HL-60 (cell line): ENCODE measurements at regions not wholly inside any gene's neighbourhood (a gene's known extent, or its start where the extent isn't known, plus 50 kb on each side); places are given as distances from the start of the nearest gene placed in this dataset.

Experiments
- DNase-seq, 2 experiments: peaks; one replicate each; pipeline ENCODE4 v3.0.0-alpha.2; 2010 to 2020; ENCODE audit warnings: low read depth in 1 of 2, low spot score in 1 of 2
- H3K27ac ChIP-seq: fragments of 250-450 bp; sonication (Bioruptor Pico); replicated peaks from 2 replicates; pipeline ENCODE4 v1.5.1; 2020; ENCODE audit warnings: mild to moderate bottlenecking, moderate library complexity
- H3K27me3 ChIP-seq: fragments of 250-450 bp; sonication (Bioruptor Pico); 2 replicates; pipeline ENCODE4 v1.5.1; 2021; ENCODE audit warnings: mild to moderate bottlenecking, moderate library complexity; ENCODE audit not compliant: insufficient read depth, poor library complexity, severe bottlenecking
- H3K4me3 ChIP-seq: replicated peaks from 2 replicates; pipeline ENCODE4 v1.5.1; 2011; ENCODE audit warnings: mild to moderate bottlenecking, control low read depth, low read length; ENCODE audit not compliant: insufficient read depth
- GABPA ChIP-seq: IDR thresholded peaks from 2 replicates; pipeline ENCODE4 v1.6.1; 2012; ENCODE audit warnings: low read depth
- POLR2AphosphoS5 ChIP-seq: IDR thresholded peaks from 2 replicates; pipeline ENCODE4 v1.6.1; 2012; ENCODE audit warnings: low read depth
- SPI1 ChIP-seq: IDR thresholded peaks from 2 replicates; pipeline ENCODE4 v1.6.1; 2012; ENCODE audit warnings: low read depth, mild to moderate bottlenecking, borderline replicate concordance
- TF ChIP-seq, protein P1 (sequence below): IDR thresholded peaks from 2 replicates; pipeline ENCODE4 v1.6.1; 2012; ENCODE audit warnings: low read depth; ENCODE audit not compliant: insufficient replicate concordance
- TF ChIP-seq, protein P2 (sequence below): IDR thresholded peaks from one replicate; pipeline ENCODE4 v1.5.1; 2011; ENCODE audit warnings: low read length, control low read depth, inconsistent platforms; ENCODE audit not compliant: insufficient read depth

DNA sequence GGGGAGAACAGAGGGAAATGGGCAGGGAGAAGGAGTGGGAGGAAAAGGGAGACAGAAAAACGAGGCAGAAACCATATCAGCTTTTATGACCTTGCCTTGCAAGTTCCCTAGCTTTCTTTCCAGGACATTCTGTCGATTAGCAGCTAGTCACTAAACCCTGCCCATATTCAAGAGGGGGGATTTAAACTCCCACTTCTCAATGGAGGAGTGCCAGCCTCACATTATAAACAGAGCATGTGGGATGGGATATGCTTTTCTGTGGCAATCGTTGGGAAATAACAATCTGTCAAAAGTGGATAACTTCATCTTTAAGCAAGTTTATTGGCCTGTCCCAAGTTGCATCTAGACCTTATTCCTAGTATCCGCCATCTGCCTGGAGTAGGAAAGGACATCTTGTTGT is 57.0 kb upstream of the TMEM170B start:
- Histone ChIP-seq H3K4me3 (no peak overlapping the region), H3K27me3 (no peaks in the 10 kb centered on the region), H3K27ac (no peak overlapping the region)
- TF ChIP-seq POLR2AphosphoS5 (no peak), SPI1 (no peak), GABPA (no peak)
- TF ChIP-seq, protein P1, sequence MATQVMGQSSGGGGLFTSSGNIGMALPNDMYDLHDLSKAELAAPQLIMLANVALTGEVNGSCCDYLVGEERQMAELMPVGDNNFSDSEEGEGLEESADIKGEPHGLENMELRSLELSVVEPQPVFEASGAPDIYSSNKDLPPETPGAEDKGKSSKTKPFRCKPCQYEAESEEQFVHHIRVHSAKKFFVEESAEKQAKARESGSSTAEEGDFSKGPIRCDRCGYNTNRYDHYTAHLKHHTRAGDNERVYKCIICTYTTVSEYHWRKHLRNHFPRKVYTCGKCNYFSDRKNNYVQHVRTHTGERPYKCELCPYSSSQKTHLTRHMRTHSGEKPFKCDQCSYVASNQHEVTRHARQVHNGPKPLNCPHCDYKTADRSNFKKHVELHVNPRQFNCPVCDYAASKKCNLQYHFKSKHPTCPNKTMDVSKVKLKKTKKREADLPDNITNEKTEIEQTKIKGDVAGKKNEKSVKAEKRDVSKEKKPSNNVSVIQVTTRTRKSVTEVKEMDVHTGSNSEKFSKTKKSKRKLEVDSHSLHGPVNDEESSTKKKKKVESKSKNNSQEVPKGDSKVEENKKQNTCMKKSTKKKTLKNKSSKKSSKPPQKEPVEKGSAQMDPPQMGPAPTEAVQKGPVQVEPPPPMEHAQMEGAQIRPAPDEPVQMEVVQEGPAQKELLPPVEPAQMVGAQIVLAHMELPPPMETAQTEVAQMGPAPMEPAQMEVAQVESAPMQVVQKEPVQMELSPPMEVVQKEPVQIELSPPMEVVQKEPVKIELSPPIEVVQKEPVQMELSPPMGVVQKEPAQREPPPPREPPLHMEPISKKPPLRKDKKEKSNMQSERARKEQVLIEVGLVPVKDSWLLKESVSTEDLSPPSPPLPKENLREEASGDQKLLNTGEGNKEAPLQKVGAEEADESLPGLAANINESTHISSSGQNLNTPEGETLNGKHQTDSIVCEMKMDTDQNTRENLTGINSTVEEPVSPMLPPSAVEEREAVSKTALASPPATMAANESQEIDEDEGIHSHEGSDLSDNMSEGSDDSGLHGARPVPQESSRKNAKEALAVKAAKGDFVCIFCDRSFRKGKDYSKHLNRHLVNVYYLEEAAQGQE, result no peak
- TF ChIP-seq, protein P2, sequence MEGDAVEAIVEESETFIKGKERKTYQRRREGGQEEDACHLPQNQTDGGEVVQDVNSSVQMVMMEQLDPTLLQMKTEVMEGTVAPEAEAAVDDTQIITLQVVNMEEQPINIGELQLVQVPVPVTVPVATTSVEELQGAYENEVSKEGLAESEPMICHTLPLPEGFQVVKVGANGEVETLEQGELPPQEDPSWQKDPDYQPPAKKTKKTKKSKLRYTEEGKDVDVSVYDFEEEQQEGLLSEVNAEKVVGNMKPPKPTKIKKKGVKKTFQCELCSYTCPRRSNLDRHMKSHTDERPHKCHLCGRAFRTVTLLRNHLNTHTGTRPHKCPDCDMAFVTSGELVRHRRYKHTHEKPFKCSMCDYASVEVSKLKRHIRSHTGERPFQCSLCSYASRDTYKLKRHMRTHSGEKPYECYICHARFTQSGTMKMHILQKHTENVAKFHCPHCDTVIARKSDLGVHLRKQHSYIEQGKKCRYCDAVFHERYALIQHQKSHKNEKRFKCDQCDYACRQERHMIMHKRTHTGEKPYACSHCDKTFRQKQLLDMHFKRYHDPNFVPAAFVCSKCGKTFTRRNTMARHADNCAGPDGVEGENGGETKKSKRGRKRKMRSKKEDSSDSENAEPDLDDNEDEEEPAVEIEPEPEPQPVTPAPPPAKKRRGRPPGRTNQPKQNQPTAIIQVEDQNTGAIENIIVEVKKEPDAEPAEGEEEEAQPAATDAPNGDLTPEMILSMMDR, result no peak
- DNase-seq, result no peak

DNA sequence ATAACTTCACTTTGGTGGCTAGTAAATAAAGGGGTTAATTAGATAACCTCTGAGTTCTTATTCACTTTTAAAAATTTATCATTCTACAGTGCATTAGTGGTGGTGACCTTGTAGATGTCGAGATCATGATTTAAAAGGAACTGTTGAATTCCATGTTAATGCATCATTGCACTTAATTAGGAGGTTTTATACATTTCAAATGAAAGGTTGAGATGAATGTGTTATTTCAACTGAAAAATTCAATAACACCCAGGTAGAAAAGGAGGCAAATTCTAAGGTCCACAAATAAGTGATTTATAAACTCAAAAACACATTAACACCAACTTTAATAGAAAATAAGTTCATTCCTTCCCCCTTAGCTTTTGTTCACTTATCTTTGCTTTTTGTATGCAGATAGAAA is 58.3 kb upstream of the TMEM170B start:
- TF ChIP-seq, protein P1, result no peak
- TF ChIP-seq SPI1, result no peak
- no peak for TF ChIP-seq POLR2AphosphoS5
- TF ChIP-seq, protein P2, result no peak
- no peak for TF ChIP-seq GABPA
- no peak for DNase-seq
- Histone ChIP-seq H3K4me3 (no peak overlapping the region), H3K27ac (no peak overlapping the region), H3K27me3 (no peaks in the 10 kb centered on the region)

DNA sequence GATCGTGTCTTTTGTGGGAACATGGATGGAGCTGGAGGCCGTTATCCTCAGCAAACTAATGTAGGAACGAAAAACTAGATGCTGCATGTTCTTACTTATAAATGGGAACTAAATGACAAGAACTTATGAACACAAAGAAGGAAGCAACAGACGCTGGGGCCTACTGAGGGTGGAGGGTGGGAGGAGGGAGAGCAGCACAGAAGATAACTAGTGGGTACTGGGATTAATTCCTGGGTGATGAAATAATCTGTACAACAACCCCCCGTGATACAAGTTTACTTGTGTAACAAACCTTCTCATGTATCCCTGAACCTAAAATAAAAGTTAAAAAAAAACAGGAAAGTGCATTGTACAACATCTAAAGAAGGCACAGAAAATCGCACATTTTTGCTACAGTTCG is 59.0 kb upstream of the TMEM170B start:
- H3K4me3 ChIP-seq, result no peak overlapping the region
- no peaks in the 10 kb centered on the region for H3K27me3 ChIP-seq
- DNase-seq, result no peak
- TF ChIP-seq, protein P2, result no peak
- TF ChIP-seq SPI1 (no peak), GABPA (no peak), POLR2AphosphoS5 (no peak)
- H3K27ac ChIP-seq, result no peak overlapping the region

DNA sequence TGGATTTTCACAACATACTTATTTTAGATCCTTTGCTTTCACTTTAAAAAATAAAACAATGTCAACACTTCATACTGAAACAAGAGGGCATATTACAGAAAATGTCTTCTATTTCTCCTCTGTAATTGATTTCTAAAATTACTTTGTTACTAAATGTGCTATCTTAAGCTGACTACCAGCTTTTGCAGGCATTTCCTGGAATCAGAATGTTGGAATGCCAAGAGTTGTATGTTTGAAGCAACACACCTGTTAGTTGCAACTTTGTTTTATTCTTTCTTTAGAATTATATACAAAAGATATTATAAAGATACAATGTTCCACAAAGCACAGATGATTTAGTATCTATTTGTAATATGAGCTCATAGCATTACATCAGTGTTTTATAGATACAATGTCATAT is 62.5 kb upstream of the TMEM170B start:
- TF ChIP-seq, protein P2, result no peak
- TF ChIP-seq POLR2AphosphoS5 (no peak), GABPA (no peak), SPI1 (no peak)
- TF ChIP-seq, protein P1, result no peak
- DNase-seq, result no peak
- no peaks in the 10 kb centered on the region for H3K27me3 ChIP-seq
- H3K4me3 ChIP-seq, result no peak overlapping the region
- H3K27ac ChIP-seq, result no peak overlapping the region
